EL (cell line): ENCODE measurements at regions not wholly inside any gene's neighbourhood (a gene's known extent, or its start where the extent isn't known, plus 50 kb on each side); places are given as distances from the start of the nearest gene placed in this dataset.
A peak's percentile ranks its signal among the peaks of the same experiment; 100 is the strongest.
"Not testable (repeated sequence)": the region's sequence is repeated elsewhere in the genome, so short reads cannot be mapped to it uniquely, and the experiment has no call there.

Experiments
- DNase-seq: peaks from one replicate; pipeline ENCODE4 v3.0.0-alpha.2; 2016

DNA sequence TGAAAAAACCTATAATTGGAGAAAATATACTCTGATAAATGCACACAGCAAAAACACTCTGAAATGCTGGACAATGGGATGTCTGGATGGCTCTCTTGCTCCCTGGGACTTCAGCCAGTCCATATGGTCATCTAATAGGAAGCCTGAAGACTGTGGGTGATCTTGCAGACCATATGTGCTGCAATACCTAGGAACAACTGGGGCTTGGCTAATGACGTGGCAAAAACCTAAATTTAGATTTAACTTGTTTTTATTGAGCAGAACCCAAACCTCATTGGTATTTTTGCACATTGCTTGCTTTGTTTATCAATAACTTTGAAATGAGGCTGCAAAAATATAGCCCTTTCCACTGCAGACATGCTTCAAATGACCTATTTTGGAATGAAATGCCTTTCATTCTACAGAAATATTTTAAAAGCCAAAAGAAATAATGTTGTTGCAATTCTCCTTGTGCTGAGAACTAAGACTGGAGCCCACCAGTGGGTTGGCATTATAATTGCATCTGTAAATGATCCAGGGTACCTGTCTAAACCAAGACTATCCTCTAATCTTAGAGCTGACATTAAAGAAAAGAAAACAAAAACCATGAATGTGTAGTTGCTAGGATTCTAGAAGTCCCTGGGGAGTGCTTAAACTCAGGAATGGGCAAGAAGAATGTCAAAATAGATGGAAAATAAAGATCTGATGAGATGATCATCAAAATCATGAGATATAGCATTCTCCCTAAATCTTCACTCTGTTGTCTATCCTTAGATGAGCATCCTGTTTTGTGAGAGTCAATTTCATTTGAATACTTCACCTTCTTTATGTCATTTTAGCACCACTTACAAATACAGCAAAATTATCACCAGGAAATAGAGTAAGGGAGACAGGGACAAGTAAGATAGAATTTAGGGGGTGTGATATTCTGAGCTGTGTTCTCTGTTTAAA is 152.1 kb upstream of the RIMS1 start:
- no peak for DNase-seq

DNA sequence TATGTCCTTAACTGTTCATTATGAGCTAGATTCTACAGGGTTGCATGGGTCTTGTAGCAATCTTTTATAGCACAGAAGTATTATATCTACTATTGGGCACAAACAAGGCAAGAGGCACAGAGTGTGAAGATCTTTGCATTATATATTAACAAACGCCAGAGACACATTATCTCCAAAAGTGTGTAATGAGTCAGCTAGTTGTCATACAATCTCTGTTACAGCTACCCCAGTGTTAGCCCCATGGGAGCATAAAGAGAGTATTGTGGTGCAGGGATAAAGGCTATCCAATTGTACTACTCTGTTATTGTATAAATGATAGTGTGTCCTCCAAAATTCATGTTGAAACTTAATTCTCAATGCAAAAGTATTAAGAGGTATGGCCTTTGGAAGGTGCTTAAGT is 148.4 kb upstream of the RIMS1 start:
- DNase-seq = no peak

DNA sequence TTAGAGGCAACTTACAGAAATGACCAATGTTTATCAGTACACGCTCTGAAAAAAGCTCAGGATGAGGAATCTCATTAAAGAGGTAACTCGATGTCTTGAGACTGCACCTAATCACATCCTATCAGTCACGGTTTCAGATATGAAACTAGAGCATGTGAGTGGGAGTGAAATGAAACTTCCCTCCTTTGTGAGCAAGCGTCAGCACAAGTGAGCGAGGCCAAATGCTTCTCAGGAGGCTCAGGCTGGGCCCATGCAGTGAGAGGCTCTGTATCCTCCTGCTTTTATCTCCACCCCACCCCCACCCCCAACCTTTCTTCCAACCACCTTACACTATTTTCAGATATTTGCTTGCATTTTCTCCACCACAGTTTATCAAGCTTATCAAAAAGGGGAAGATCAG is 140.8 kb upstream of the RIMS1 start:
- DNase-seq = peak; percentile 1

DNA sequence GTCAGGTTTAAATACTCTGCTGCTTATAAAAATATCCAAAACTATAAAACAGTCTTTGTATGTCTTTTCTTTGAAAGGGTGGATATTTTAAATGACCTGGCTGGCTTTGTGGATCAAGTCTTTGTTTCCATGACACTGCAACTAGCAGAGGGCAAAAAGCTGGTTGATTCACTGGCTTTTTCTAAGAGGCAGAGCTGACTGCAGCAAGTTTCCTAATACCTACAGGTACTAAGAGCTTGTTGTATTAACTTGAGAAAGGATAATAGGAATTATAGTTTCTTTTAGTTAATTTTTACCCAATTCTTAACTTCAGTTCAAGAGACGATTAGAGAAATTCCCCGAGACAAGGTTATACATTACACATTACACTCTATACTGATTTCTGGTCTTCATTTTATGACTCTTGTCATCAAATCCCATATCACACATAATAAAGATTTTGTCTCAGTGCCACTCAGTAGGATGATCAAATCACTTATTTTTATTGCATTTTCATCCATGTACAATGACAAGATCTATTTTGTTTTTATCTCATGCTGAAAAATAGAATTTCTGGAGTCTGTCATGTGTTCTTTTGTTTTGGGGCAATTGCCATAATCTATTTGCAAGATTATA is 120.1 kb upstream of the RIMS1 start:
- DNase-seq = no peak

DNA sequence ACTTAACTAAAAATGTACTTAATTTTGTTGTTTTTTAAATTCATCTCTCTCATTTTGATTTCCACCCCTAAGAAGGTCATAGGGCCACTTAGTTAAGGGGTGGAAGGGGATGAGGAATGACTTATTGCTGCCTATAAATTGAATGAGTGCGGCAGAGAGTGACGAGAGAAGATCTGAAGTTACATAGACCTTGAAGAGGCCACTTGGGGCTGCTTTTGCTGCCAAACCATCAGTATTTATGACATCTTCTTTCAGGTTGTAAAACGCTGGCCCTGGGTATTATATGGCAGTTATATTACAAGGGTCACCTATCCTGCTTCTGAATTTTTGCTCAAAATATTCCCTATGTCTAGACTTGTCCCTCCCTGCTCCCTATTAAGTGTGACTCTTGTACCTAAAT is 119.6 kb upstream of the RIMS1 start:
- DNase-seq = no peak

DNA sequence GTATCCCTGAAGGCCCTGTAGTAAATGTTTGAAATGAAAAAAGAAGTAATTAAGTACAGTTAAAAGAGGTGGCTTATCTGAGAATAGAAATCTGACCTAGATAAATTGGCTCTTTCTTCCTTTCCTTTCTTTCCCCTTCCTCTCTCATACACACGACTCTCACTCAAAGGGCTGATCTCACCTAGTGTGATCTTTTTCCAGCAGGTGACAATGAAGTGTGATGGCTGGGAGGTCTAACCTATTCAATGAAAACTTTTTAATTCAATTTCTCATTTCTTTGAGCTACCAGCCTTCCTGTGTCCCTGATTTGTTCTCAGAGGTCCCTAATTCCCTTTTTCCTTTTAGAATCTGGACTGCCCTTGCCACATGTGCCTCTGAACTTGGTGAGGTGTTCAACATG is 118.0 kb upstream of the RIMS1 start:
- no peak for DNase-seq

DNA sequence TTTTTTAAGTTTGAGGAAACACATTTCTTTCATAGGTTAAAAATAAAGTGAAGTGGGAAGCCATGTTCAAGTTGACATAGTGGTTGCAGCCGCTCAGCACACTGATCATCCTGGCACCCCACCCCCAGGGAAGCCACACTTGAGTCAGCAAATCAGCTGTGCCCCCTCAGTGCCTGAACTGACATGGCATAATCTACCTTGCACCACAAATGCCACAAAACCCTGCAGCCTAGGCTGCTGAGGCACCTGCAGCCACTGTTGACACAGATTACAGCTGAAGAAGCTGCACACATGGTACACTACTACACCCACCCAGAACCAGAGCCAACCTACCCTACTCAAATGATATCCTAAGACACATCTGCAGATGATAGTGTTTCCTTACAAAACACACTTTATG is 77.5 kb upstream of the RIMS1 start:
- DNase-seq = no peak

DNA sequence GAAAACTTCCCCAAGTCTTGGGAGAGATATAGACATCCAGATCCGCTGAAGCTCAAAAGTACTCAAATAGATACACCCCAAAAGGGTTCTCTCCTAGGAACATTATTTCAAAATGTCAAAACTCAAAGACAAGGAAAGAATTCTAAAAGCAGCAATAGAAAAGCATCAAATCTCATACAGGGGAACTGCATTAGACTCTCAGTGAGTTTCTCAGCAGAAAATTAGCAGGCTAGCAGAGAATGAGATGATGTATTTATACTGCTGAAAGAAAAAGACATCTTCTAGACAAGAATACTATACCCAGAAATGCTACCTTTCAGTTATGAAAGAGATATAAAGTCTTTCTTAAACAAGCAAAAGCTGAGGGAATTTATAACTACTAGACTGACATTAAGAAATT is 75.5 kb upstream of the RIMS1 start:
- DNase-seq = no peak

DNA sequence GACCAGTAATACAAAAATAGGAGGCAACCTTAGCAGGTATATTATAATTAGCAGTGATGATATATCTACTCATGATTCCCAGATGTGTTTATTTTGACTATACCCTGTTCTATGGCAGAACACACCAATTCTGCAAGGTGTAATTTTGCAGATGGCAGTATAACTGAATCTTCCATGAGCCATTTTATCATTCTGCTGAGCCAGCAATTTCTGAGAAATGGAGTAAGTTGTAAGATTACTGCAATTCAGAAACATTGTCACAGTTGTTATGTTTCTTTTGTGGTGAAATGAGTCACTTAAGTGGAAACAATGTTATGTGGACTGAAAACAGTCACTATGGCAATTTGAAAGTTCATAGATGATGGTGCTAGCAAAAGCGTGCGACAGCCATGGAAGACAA is 63.7 kb upstream of the RIMS1 start:
- no peak for DNase-seq

DNA sequence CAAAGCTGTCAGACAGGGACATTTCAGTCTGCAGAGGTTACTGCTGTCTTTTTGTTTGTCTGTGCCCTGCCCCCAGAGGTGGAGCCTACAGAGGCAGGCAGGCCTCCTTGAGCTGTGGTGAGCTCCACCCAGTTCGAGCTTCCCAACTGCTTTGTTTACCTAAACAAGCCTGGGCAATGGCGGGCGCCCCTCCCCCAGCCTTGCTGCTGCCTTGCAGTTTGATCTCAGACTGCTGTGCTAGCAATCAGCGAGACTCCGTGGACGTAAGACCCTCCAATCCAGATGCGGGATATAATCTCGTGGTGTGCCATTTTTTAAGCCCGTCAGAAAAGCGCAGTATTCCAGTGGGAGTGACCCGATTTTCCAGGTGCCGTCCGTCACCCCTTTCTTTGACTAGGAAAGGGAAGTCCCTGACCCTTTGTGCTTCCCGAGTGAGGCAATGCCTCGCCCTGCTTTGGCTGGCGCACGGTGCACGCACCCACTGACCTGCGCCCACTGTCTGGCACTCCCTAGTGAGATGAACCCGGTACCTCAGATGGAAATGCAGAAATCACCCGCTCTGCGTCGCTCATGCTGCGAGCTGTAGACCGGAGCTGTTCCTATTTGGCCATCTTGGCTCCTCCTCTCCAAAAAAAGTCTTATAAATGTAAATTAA is 54.1 kb upstream of the RIMS1 start:
- not testable (repeated sequence) for DNase-seq
